ENCODE measurements at regions not wholly inside any gene's neighbourhood (a gene's known extent, or its start where the extent isn't known, plus 50 kb on each side); places are given as distances from the start of the nearest gene placed in this dataset.
"Not testable (repeated sequence)": the region's sequence is repeated elsewhere in the genome, so short reads cannot be mapped to it uniquely, and the experiment has no call there.

DNA sequence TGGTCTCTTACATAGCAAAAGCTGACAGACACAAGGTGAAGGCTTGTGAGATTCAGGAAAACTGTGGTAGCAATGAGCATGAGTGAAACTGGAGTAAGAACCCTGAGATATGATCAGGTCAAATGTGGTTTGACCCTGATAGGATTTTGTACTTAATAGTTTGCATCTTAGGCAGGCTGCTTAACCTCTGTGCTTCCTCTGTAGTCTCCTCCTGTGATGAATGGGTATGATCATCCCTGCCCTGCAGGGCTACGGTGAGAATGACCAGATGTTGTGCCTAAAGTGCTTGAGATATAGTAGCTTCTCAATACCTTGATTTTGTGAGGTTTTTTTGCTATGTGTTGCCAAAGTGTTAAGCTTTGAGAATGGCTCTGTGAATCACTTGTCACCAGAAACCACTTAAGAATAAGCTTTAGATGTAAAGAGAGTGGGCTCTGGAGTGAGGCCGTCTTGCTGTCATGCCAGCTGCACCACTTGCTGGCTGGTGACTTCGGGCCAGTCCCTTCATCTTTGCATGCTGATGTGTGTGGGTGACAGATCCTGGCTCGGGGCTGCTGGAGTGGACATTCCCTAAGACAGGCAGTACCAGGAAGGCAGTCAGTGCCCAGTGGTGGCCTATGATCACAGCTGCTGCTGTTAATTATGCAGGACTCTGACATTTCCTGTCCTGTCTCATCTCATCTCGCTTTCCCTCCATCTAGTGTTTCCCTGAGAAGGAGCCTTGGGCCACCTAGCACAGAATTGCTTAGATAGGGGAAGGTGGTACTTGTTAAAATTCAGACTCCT lies 254.7 kb downstream of the NFATC2 start:
- FAIRE-seq: no peak
- DNase-seq (ENCODE audit: insufficient read length, low spot score): no peak
- TF ChIP-seq POLR2A (IDR thresholded peaks at IDR 0.05; ENCODE audit: low read depth, low read length): no peak

DNA sequence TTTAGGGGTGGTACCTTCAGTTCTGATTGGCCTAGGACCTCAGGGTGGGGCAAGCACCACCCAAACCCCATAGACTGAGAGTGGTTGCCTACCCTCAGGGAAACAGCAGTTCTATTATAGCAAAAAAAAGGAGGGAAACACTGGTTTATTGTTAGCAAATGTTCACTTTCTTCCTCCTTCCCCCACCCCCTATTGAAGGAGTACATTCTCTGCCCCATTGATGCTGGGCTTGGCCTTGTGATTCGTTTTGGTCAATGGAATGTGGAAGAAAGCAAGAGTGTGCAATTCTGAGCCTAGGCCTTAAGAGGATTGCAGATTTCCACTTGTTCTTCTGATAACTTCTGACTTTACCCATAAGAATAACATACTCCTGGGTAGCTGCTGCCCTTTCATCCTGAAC lies 255.8 kb downstream of the NFATC2 start:
- no peak for FAIRE-seq
- no peak for DNase-seq (ENCODE audit: insufficient read length, low spot score)
- TF ChIP-seq POLR2A (IDR thresholded peaks at IDR 0.05; ENCODE audit: low read depth, low read length): no peak

DNA sequence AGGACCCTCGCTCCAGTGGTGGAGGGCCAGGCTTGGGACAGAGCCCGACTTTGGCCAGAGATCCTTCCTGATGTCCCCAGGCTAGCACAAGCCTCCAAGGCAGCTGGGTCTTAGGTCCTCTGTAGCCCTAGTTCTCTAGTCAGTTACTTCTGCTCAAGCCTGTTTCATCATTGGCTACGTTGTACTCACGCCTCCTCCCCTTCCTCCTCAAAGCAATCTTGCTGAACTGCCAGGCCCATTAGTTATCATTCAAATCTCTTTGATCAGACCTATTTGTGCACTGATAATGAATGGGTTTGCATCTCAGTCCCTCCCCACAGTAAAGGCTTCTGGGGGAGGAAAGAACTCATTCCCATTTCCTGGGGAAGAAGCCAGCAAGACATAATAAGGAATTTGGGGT lies 256.8 kb downstream of the NFATC2 start:
- TF ChIP-seq POLR2A (IDR thresholded peaks at IDR 0.05; ENCODE audit: low read depth, low read length): no peak
- no peak for DNase-seq (ENCODE audit: insufficient read length, low spot score)
- FAIRE-seq: no peak

DNA sequence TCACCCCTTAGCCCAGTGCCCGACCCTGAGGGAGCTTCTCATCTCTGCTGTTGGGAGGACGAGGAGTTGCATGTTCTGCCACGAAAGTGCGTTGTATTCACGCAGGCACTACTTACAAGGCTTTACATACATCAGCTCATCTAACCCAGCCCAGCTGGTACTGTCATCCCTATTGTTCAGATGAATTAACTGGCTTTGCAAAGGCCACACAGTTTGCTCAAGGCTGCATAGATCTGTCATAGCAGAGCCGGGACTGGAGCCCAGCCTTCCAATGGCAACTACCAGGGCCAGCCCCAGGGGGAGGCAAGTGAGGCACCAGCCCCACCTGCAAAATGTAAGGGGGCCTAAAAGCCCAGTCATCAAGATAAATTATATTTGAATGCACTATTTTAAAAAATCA lies 257.6 kb downstream of the NFATC2 start:
- TF ChIP-seq POLR2A (IDR thresholded peaks at IDR 0.05; ENCODE audit: low read depth, low read length): no peak
- no peak for FAIRE-seq
- no peak for DNase-seq (ENCODE audit: insufficient read length, low spot score)

DNA sequence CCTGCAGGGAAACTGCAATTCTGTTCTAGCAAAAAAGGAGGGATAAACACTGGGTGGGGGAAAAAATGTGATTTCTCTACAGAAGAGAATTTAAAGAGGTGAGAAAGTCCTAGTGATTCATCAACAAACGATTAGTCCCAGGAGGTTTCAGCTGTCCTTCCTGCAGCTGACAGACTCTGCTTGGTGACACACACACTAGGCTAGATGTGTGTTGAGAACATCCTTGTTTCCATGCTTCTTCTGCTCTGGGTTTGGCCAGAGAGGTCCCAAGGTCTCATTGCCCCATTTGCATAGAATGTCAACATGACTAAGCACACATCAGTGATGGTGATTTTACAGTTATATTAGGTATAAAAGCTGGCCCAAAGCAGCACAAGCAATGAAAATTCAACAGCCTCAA lies 258.3 kb downstream of the NFATC2 start:
- no peak for TF ChIP-seq POLR2A (IDR thresholded peaks at IDR 0.05; ENCODE audit: low read depth, low read length)

DNA sequence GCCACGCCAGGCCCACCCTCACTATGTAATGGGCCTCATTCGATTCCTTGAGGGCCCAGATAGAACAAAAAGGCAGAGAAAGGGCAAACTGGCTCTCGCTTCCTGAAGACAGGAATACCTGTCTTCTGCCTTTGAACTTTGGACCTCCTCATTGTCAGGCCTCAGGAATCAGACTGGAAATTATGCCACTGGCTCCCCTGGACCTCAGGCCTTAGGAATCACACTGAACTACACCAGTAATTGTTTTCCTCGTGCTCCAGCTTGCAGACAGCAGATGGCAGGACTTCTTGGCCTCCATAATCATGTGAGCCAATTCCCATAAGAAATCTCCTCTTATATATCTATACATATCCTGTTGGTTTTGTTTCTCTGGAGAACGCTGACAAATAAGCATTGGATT lies 258.6 kb upstream of the KCNG1 start:
- DNase-seq (ENCODE audit: insufficient read length, low spot score) (no peak), FAIRE-seq (no peak)
- no peak for TF ChIP-seq POLR2A (IDR thresholded peaks at IDR 0.05; ENCODE audit: low read depth, low read length)

More for the DNA sequence above, 258.3 kb downstream of the NFATC2 start:
- FAIRE-seq (no peak), DNase-seq (ENCODE audit: insufficient read length, low spot score) (no peak)

DNA sequence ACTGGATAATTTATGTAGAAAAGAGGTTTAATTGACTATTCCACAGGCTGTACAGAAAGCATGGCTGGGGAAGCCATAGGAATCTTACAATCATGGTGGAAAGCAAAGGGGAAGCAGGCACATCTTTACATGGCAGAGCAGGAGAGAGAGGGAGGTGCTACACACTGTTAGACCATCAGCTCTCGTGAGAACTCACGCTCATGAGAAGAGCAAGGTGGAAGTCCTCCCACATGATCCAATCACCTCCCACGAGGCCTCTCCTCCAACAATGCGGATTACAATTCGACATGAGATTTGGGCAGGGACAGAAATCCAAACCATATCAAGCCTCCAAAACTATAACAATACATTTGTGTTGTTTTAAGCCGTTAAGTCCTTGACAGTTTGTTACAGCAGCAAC lies 257.1 kb upstream of the KCNG1 start:
- no peak for TF ChIP-seq POLR2A (IDR thresholded peaks at IDR 0.05; ENCODE audit: low read depth, low read length)
- no peak for FAIRE-seq
- DNase-seq (ENCODE audit: insufficient read length, low spot score): no peak

DNA sequence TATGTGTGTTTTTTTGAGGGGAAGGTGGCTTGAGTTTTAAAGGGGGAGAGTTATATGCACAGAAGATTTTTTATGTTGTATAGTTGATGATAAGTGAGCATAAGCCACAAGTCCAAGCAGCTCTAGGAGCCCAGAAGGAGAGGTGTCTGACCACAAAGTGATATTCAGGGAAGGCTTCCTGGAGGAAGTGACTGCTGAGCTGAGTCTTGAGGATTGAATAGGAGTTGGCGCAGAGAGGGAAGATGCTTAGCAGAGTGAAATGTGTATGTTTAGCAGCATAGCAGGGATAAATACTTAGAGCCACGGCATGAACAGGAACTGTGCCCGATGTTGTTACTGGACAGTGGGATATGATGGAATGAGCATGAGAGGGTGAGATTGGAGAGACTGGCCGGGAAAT lies 255.1 kb upstream of the KCNG1 start:
- no peak for TF ChIP-seq POLR2A (IDR thresholded peaks at IDR 0.05; ENCODE audit: low read depth, low read length)
- FAIRE-seq (no peak), DNase-seq (ENCODE audit: insufficient read length, low spot score) (no peak)

DNA sequence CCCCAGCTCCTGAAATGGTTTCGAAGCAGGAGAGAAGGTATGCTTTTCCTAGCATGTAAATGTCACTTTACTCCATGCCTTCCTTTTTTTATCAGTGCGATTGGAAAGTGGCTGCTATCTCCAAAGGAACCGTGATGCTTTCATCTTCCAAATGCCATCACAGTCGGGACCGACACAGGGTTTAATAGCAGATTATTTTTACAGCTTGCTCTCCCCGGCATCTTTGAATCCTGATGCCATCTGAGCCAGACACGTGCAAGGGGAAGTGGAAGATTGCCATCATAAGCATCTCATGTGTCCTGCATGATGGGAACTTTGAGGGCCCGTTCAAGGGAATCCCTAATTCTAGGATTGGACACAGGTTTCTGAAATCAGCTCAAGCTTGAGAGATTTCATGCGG lies 253.4 kb upstream of the KCNG1 start:
- TF ChIP-seq POLR2A (IDR thresholded peaks at IDR 0.05; ENCODE audit: low read depth, low read length): no peak
- DNase-seq (ENCODE audit: insufficient read length, low spot score): no peak
- no peak for FAIRE-seq

DNA sequence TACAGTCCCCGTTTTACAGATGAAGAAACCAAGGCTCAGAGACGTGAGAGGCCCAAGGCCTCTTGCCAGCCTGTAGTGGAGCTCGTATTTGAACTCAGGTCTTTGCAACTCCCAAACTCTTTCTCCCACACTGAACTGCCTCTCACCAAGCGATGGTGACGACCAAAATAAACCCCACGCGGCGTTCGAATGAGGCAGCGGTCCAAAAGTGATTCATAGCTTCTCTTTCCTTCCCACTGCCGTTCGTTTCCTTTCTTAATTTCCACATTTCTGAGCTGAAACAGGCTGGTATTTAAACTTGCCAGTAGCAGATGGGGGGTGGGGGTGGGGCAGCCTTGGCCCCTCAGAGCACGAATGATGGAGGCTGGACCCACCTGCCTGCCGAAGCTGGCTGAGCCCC lies 252.9 kb upstream of the KCNG1 start:
- no peak for TF ChIP-seq POLR2A (IDR thresholded peaks at IDR 0.05; ENCODE audit: low read depth, low read length)
- FAIRE-seq (no peak), DNase-seq (ENCODE audit: insufficient read length, low spot score) (peak; percentile 15)

DNA sequence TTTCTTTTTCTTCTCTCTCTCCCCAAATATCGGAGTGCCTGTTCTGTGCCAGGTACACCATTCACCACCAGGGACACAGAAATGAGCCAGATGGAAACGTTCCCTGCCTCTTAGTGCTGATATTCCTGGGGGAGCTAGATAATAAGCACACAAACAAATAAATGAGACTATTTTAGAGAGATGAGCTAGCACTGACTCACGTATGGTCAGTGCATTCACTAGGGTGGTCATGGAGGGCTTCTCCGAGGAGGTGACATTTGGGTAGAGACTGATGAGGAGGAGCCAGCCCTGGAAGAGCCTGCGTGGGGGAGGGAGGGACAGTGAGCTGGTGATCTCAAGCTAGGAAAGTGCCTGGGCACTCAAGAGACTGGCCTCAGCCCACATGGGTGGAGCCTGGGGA lies 252.3 kb upstream of the KCNG1 start:
- DNase-seq (ENCODE audit: insufficient read length, low spot score): no peak
- FAIRE-seq: no peak
- TF ChIP-seq POLR2A (IDR thresholded peaks at IDR 0.05; ENCODE audit: low read depth, low read length): no peak

DNA sequence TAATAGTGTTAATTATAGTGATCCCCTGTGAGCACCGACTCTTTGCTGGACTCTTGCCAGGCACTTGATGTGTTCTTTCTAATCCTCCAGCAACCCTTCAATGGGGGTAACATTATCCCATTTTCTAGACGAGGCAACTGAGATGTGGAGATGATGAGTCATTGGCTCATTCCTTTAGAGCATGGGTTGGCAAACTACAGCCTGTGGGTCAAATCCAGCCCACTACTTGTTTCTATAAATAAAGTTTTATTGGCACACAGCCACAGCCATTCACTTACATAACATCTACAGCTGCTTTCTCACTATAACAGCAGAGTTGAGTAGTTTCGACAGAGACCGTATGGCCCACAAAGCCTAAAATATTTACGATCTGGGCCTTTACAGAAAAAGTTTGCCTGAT lies 249.5 kb upstream of the KCNG1 start:
- no peak for DNase-seq (ENCODE audit: insufficient read length, low spot score)
- FAIRE-seq: no peak
- TF ChIP-seq POLR2A (IDR thresholded peaks at IDR 0.05; ENCODE audit: low read depth, low read length): no peak

DNA sequence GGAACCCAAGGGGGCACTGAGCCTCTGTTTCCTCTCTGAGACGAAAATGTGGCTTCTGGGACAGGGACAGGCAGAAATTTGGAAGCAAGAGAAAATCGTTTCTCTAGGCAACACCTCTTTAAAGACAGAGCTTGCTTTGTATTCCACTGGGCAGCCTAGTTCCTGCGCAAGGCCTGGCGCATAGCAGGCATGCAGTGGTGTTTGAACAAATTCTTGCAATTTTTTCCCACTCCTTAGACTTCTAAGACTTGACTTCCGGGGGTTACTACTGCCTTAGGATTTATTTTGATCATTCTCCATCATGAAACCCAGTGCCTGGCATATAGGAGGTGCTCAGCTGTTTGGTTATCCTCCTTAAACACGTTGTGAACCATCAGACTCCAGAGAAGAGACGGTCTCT lies 249.0 kb upstream of the KCNG1 start:
- FAIRE-seq (no peak), DNase-seq (ENCODE audit: insufficient read length, low spot score) (no peak)
- TF ChIP-seq POLR2A (IDR thresholded peaks at IDR 0.05; ENCODE audit: low read depth, low read length): no peak

DNA sequence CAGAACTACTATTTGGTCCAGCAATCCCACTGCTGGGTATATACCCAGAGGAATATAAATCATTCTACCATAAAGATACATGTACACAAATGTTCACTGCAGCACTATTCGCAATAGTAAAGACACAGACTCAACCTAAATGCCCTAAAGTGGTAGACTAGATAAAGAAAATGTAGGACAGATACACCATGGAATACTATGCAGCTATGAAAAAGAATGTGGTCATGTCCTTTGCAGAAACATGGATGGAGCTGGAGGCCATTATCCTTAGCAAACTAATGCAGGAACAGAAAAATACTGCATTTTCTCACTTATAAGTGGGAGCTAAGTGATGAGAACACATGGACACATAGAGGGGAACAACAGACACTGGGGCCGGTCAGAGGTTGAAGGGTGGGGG lies 248.4 kb upstream of the KCNG1 start:
- not testable (repeated sequence) for DNase-seq (ENCODE audit: insufficient read length, low spot score); FAIRE-seq

DNA sequence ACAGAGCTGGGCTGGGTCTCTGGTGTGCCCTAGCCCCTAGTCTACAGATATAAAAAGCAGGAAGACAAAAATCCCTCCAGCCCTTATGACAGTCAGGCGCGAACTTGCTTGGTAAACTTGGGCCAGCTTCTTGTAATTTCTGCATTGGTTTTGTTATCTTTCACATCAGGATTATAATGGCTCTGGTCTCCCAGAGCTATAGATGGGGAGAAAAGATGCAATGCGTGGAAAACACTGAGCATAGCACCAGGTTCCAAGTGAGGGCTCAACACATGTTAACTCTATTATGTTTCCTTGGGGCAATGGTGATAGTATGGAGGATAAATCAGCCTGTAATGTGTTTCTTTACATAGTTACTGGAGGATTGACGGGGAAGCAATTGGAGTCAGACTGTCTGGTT lies 246.8 kb upstream of the KCNG1 start:
- no peak for TF ChIP-seq POLR2A (IDR thresholded peaks at IDR 0.05; ENCODE audit: low read depth, low read length)
- FAIRE-seq (no peak), DNase-seq (ENCODE audit: insufficient read length, low spot score) (no peak)

DNA sequence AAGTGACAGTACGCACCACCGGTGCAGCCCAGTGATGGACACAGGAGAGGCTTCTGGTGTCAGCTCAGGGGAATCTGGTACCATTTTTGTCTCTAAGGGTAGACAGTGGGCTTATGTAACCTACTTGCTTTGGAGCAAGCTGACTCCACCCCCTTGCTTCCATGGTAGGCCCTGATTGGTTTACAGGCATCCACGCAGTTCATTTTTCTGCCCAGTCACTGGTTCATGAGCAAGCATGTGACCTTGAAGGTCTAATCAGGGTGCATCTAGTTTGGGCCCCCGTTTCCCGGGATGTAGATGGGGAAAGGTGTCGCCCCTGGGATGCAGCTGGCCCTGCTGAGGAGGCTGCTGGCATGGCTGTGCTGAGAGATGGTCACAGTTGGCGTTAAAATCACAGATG lies 244.8 kb upstream of the KCNG1 start:
- TF ChIP-seq POLR2A (IDR thresholded peaks at IDR 0.05; ENCODE audit: low read depth, low read length): no peak
- FAIRE-seq (no peak), DNase-seq (ENCODE audit: insufficient read length, low spot score) (no peak)
